ENCODE measurements at regions not wholly inside any gene's neighbourhood (a gene's known extent, or its start where the extent isn't known, plus 50 kb on each side); places are given as distances from the start of the nearest gene placed in this dataset.

- no peaks in the 10 kb centered on the region for H3K27me3 ChIP-seq
- no peak overlapping the region for H3K27ac ChIP-seq
- no peaks in the 10 kb centered on the region for H3K4me1 ChIP-seq
- no peak for DNase-seq (ENCODE audit: extremely low spot score in 2 of 2)
- no peak for TF ChIP-seq POLR2A (IDR thresholded peaks at IDR 0.05)
- TF ChIP-seq POLR2AphosphoS5 (IDR thresholded peaks at IDR 0.05; ENCODE audit: insufficient read depth in 1 of 2, low read depth in 1 of 2) = no peak
- TF ChIP-seq CTCF (IDR thresholded peaks at IDR 0.05) = no peak
- H3K4me3 ChIP-seq = no peak overlapping the region
- H3K9me3 ChIP-seq = no peaks in the 10 kb centered on the region
- no peaks in the 10 kb centered on the region for H3K36me3 ChIP-seq
- intact Hi-C loops (cut with DNase I) = no loop called here
Measured at GRCh38 chr20:53848304-53848703, 222.1 kb downstream of the BCAS1 start.

- no peak for DNase-seq (ENCODE audit: extremely low spot score in 2 of 2)
- no peaks in the 10 kb centered on the region for H3K36me3 ChIP-seq
- TF ChIP-seq POLR2A (IDR thresholded peaks at IDR 0.05) = no peak
- TF ChIP-seq CTCF (IDR thresholded peaks at IDR 0.05) = no peak
- TF ChIP-seq POLR2AphosphoS5 (IDR thresholded peaks at IDR 0.05; ENCODE audit: insufficient read depth in 1 of 2, low read depth in 1 of 2) = no peak
- H3K4me1 ChIP-seq = peaks cover 5% of the 10 kb centered on the region
- intact Hi-C loops (cut with DNase I) = no loop called here
- no peak overlapping the region for H3K27ac ChIP-seq
- no peak overlapping the region for H3K4me3 ChIP-seq
- no peaks in the 10 kb centered on the region for H3K9me3 ChIP-seq
- no peaks in the 10 kb centered on the region for H3K27me3 ChIP-seq
Measured at GRCh38 chr20:53847837-53848170, 222.6 kb downstream of the BCAS1 start.

- no peak overlapping the region for H3K27ac ChIP-seq
Measured at GRCh38 chr20:53847139-53847836, 223.1 kb downstream of the BCAS1 start.

GRCh38 chr20:53846640-53847039, 223.8 kb downstream of the BCAS1 start:
- peaks cover 7% of the 10 kb centered on the region for H3K4me1 ChIP-seq
- no peak overlapping the region for H3K27ac ChIP-seq
- intact Hi-C loops (cut with DNase I) = no loop called here
- DNase-seq (ENCODE audit: extremely low spot score in 2 of 2) = no peak
- TF ChIP-seq POLR2A (IDR thresholded peaks at IDR 0.05) = no peak
- TF ChIP-seq POLR2AphosphoS5 (IDR thresholded peaks at IDR 0.05; ENCODE audit: insufficient read depth in 1 of 2, low read depth in 1 of 2) = no peak
- TF ChIP-seq CTCF (IDR thresholded peaks at IDR 0.05) = no peak
- no peaks in the 10 kb centered on the region for H3K36me3 ChIP-seq
- no peaks in the 10 kb centered on the region for H3K9me3 ChIP-seq
- H3K27me3 ChIP-seq = no peaks in the 10 kb centered on the region
- no peak overlapping the region for H3K4me3 ChIP-seq

More at GRCh38 chr20:53847139-53847836, 223.1 kb downstream of the BCAS1 start:
- H3K4me3 ChIP-seq = no peak overlapping the region
- H3K36me3 ChIP-seq = no peaks in the 10 kb centered on the region
- H3K27me3 ChIP-seq = no peaks in the 10 kb centered on the region
- no peaks in the 10 kb centered on the region for H3K9me3 ChIP-seq
- intact Hi-C loops (cut with DNase I) = no loop called here
- TF ChIP-seq CTCF (IDR thresholded peaks at IDR 0.05) (no peak), POLR2AphosphoS5 (IDR thresholded peaks at IDR 0.05; ENCODE audit: insufficient read depth in 1 of 2, low read depth in 1 of 2) (no peak), POLR2A (IDR thresholded peaks at IDR 0.05) (no peak)
- no peak for DNase-seq (ENCODE audit: extremely low spot score in 2 of 2)
- H3K4me1 ChIP-seq = peaks cover 7% of the 10 kb centered on the region

GRCh38 chr20:53845980-53846379, 224.4 kb downstream of the BCAS1 start:
- H3K4me1 ChIP-seq = peaks cover 7% of the 10 kb centered on the region
- H3K36me3 ChIP-seq = no peaks in the 10 kb centered on the region

More at GRCh38 chr20:53845980-53846379, 224.4 kb downstream of the BCAS1 start:
- Histone ChIP-seq H3K9me3 (no peaks in the 10 kb centered on the region), H3K27ac (no peak overlapping the region), H3K4me3 (no peak overlapping the region), H3K27me3 (no peaks in the 10 kb centered on the region)
- no peak for TF ChIP-seq POLR2A (IDR thresholded peaks at IDR 0.05)
- TF ChIP-seq POLR2AphosphoS5 (IDR thresholded peaks at IDR 0.05; ENCODE audit: insufficient read depth in 1 of 2, low read depth in 1 of 2) = no peak
- no peak for TF ChIP-seq CTCF (IDR thresholded peaks at IDR 0.05)
- intact Hi-C loops (cut with DNase I) = no loop called here
- no peak for DNase-seq (ENCODE audit: extremely low spot score in 2 of 2)

Data from vagina (tissue), 2 donors.